DOHH2 (cell line): ENCODE measurements at regions not wholly inside any gene's neighbourhood (a gene's known extent, or its start where the extent isn't known, plus 50 kb on each side); places are given as distances from the start of the nearest gene placed in this dataset.

Experiments
- H3F3A ChIP-seq: fragments of 200-600 bp; sonication (generic), shearing (Covaris generic); 2 replicates; pipeline ENCODE4 v1.6.0; 2016; ENCODE audit warnings: antibody characterized with exemption, mild to moderate bottlenecking; ENCODE audit not compliant: control insufficient read depth, insufficient read depth
- H3K27ac ChIP-seq: fragments of 200-600 bp; sonication (generic); 2 replicates; pipeline ENCODE4 v1.5.1; 2014; ENCODE audit warnings: low read depth, mild to moderate bottlenecking, low read length, moderate library complexity
- H3K27me3 ChIP-seq: fragments of 200-600 bp; sonication (generic); 2 replicates; pipeline ENCODE4 v1.6.1; 2014; ENCODE audit warnings: mild to moderate bottlenecking, low read length, mixed read lengths; ENCODE audit not compliant: control insufficient read depth
- H3K36me3 ChIP-seq: fragments of 200-600 bp; sonication (generic); 2 replicates; pipeline ENCODE4 v1.6.1; 2014; ENCODE audit warnings: mild to moderate bottlenecking, low read length, moderate library complexity, mixed read lengths; ENCODE audit not compliant: control insufficient read depth
- H3K4me1 ChIP-seq: fragments of 200-600 bp; sonication (generic); 2 replicates; pipeline ENCODE4 v1.6.1; 2014; ENCODE audit warnings: mild to moderate bottlenecking, low read length, mixed read lengths; ENCODE audit not compliant: control insufficient read depth
- H3K4me2 ChIP-seq: fragments of 200-600 bp; sonication (generic); 2 replicates; pipeline ENCODE4 v1.6.0; 2014; ENCODE audit warnings: mild to moderate bottlenecking, low read length, moderate library complexity
- H3K4me3 ChIP-seq: fragments of 200-600 bp; sonication (generic); 2 replicates; pipeline ENCODE4 v1.5.1; 2014; ENCODE audit warnings: mild to moderate bottlenecking, low read length, mixed read lengths
- H3K79me2 ChIP-seq: fragments of 200-600 bp; sonication (generic); 2 replicates; pipeline ENCODE4 v1.6.1; 2014; ENCODE audit warnings: mild to moderate bottlenecking, low read length, mixed read lengths; ENCODE audit not compliant: control insufficient read depth
- H3K9me2 ChIP-seq: fragments of 200-600 bp; sonication (generic); replicated peaks from 2 replicates; pipeline ENCODE4 v1.6.1; 2014; ENCODE audit warnings: mild to moderate bottlenecking, low read length, mixed read lengths; ENCODE audit not compliant: control insufficient read depth
- H3K9me3 ChIP-seq: fragments of 200-600 bp; sonication (generic); 2 replicates; pipeline ENCODE4 v1.6.1; 2014; ENCODE audit warnings: antibody characterized with exemption, low read length, mixed read lengths; ENCODE audit not compliant: control insufficient read depth, insufficient read depth
- H4K20me1 ChIP-seq: fragments of 200-600 bp; sonication (generic); 2 replicates; pipeline ENCODE4 v1.6.0; 2014; ENCODE audit warnings: low read depth, mild to moderate bottlenecking, antibody characterized with exemption, low read length, moderate library complexity; ENCODE audit not compliant: control insufficient read depth, insufficient read depth
- EZH2phosphoT487 ChIP-seq: fragments of 200-600 bp; sonication (generic); IDR thresholded peaks from 2 replicates; pipeline ENCODE4 v1.6.1; 2017; ENCODE audit warnings: borderline replicate concordance, mild to moderate bottlenecking, antibody characterized with exemption, low read length, moderate library complexity, mixed read lengths
- TF ChIP-seq, protein P1 (sequence below): fragments of 200-600 bp; sonication (generic); IDR thresholded peaks from one replicate; pipeline ENCODE4 v1.5.1; 2014; ENCODE audit warnings: antibody characterized with exemption, mild to moderate bottlenecking, low read depth, low read length; ENCODE audit not compliant: poor library complexity, severe bottlenecking

DNA sequence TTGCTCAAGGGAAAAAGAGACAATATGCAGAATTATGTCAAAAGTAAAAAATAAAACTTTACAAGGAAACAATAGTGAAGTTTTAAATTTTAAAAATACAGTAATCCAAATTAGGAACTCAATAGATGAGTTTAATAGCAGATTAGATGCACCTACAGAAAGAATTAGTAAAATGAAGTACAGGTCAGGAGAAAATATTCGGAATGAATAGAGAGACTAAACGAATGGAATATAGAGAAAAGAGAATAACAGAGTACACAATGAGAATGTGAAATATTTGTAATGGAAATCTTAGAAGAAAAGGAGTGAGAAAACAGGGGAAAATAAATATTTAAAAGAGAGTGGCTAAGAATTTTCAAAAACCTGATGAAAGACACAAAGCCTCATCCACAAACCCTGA is 275.7 kb upstream of the MMADHC start:
- H3K4me3 ChIP-seq: no peak overlapping the region
- TF ChIP-seq EZH2phosphoT487: no peak
- no peaks in the 10 kb centered on the region for H3K27me3 ChIP-seq
- no peak overlapping the region for H3K4me2 ChIP-seq
- no peaks in the 10 kb centered on the region for H3K4me1 ChIP-seq
- no peaks in the 10 kb centered on the region for H3F3A ChIP-seq
- H3K9me3 ChIP-seq: no peaks in the 10 kb centered on the region
- no peaks in the 10 kb centered on the region for H3K9me2 ChIP-seq
- H3K79me2 ChIP-seq: no peaks in the 10 kb centered on the region
- no peaks in the 10 kb centered on the region for H3K36me3 ChIP-seq
- H3K27ac ChIP-seq: no peak overlapping the region
- H4K20me1 ChIP-seq: no peaks in the 10 kb centered on the region

DNA sequence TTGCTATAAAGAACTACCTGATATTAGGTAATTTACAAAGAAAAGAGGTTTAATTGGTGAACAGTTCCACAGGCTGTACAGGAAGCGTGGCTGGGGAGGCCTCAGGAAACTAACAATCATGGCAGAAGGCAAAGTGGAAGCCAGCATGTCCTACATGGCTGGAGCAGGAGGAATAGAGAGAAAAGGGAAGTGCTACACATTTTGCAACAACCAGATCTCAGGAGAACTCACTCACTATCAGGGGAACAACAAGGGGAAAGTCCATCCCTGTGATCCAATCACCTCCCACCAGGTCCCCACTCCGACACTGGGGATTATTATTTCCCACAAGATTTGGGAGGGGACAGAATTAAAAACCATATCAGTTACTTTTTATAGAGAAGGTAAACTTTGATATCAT is 273.5 kb upstream of the MMADHC start:
- H3K9me3 ChIP-seq: no peaks in the 10 kb centered on the region
- no peaks in the 10 kb centered on the region for H3K27me3 ChIP-seq
- no peaks in the 10 kb centered on the region for H4K20me1 ChIP-seq
- no peak overlapping the region for H3K27ac ChIP-seq
- no peaks in the 10 kb centered on the region for H3K36me3 ChIP-seq
- no peak overlapping the region for H3K4me2 ChIP-seq
- no peaks in the 10 kb centered on the region for H3F3A ChIP-seq
- no peaks in the 10 kb centered on the region for H3K9me2 ChIP-seq
- no peaks in the 10 kb centered on the region for H3K79me2 ChIP-seq
- TF ChIP-seq, protein P1, sequence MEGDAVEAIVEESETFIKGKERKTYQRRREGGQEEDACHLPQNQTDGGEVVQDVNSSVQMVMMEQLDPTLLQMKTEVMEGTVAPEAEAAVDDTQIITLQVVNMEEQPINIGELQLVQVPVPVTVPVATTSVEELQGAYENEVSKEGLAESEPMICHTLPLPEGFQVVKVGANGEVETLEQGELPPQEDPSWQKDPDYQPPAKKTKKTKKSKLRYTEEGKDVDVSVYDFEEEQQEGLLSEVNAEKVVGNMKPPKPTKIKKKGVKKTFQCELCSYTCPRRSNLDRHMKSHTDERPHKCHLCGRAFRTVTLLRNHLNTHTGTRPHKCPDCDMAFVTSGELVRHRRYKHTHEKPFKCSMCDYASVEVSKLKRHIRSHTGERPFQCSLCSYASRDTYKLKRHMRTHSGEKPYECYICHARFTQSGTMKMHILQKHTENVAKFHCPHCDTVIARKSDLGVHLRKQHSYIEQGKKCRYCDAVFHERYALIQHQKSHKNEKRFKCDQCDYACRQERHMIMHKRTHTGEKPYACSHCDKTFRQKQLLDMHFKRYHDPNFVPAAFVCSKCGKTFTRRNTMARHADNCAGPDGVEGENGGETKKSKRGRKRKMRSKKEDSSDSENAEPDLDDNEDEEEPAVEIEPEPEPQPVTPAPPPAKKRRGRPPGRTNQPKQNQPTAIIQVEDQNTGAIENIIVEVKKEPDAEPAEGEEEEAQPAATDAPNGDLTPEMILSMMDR: no peak
- no peak for TF ChIP-seq EZH2phosphoT487
- H3K4me3 ChIP-seq: no peak overlapping the region
- no peaks in the 10 kb centered on the region for H3K4me1 ChIP-seq

DNA sequence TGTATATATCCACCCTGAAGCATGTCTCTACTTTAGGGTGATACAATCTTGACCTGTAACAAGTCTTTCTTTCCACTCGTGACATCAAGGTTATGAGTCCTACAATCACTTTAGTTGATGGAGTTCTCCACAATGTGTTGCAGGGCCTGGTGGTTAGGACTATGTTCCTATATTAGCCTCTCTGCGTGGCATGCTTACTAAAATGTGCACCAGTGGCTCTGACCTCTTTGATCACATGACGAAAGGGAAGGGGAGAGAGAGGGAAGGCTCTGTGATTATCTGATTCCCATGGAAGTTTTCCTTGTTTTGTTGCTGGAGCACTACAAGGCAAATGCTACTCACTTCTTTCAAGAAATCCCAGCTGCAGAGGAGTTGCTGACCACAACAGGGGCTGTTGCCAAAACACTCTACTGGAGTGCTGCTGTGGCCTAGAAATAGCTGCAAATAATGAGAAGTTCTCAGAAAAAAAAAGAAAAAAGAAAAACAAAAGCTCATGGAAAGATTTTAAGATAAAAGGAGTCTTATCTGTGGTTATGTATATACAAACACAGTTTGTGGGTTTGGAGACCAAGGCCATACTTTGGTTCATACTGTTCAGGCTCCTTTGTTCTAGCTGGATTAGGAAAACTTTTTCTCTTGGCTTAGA is 272.8 kb upstream of the MMADHC start:
- Histone ChIP-seq H3K27ac (no peak overlapping the region), H3K4me1 (no peaks in the 10 kb centered on the region), H3K27me3 (no peaks in the 10 kb centered on the region), H3K36me3 (no peaks in the 10 kb centered on the region), H3K4me2 (no peak overlapping the region), H3K79me2 (no peaks in the 10 kb centered on the region), H3F3A (no peaks in the 10 kb centered on the region), H4K20me1 (no peaks in the 10 kb centered on the region), H3K9me3 (no peaks in the 10 kb centered on the region), H3K4me3 (no peak overlapping the region), H3K9me2 (no peaks in the 10 kb centered on the region)
- TF ChIP-seq EZH2phosphoT487: no peak
- TF ChIP-seq, protein P1: no peak

DNA sequence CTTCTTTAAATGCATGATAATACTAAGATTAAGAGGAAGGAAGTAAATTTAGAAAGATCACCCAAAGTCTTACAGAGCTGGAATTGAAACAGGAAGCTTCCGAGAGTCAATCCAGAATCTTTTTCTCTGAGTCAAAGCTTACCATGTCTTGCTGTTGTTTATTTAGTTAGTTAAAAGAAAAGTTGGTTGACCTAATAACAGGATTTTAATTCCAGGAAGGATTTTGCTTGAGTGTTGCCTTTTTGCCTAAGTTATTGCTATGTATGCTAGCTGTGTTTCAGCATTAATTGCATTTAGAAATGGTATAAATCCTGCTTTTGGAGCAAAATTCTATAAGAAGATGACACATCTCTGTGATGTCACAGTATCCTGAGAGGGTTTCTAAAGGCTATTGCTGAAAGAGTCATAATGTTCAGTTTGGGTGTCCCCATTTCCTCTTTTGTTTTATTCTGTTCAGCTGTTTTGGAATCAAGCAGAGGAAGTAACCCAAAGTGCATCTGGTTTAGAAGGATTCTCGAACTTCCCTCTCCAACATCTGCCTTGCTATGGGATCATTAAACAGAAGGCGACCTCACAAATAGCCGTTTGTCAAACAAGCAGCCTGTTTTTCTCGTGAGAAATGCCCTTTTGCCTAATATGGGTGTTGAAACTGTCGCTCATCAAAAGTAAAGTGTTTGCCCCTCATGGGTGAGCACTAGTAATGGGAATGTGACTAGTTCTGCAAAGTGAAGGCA is 271.5 kb upstream of the MMADHC start:
- H3K27ac ChIP-seq: no peak overlapping the region
- TF ChIP-seq, protein P1: no peak
- no peak for TF ChIP-seq EZH2phosphoT487
- H3K36me3 ChIP-seq: no peaks in the 10 kb centered on the region
- no peaks in the 10 kb centered on the region for H3F3A ChIP-seq
- no peak overlapping the region for H3K4me2 ChIP-seq
- H3K9me2 ChIP-seq: no peaks in the 10 kb centered on the region
- no peaks in the 10 kb centered on the region for H3K79me2 ChIP-seq
- no peaks in the 10 kb centered on the region for H4K20me1 ChIP-seq
- H3K9me3 ChIP-seq: no peaks in the 10 kb centered on the region
- no peak overlapping the region for H3K4me3 ChIP-seq
- no peaks in the 10 kb centered on the region for H3K4me1 ChIP-seq
- no peaks in the 10 kb centered on the region for H3K27me3 ChIP-seq
